Peyer's patch (tissue), 4 donors: ENCODE measurements at regions not wholly inside any gene's neighbourhood (a gene's known extent, or its start where the extent isn't known, plus 50 kb on each side); places are given as distances from the start of the nearest gene placed in this dataset.

Experiments
- CTCF ChIP-seq, 6 experiments: fragments of 450-650 bp in 4 of 6; fragments of 200-600 bp in 2 of 6; sonication (generic) in 1 of 6; IDR thresholded peaks; one replicate each; pipeline ENCODE4 v1.5.1; 2017 to 2019; ENCODE audit warnings: antibody characterized with exemption in 6 of 6, mild to moderate bottlenecking in 3 of 6, moderate library complexity in 1 of 6
- POLR2A ChIP-seq, 2 donors: fragments of 450-650 bp; IDR thresholded peaks; one replicate each; pipeline ENCODE4 v1.5.1; 2017; ENCODE audit warnings: antibody characterized with exemption in 2 of 2, mild to moderate bottlenecking in 2 of 2, moderate library complexity in 2 of 2

DNA sequence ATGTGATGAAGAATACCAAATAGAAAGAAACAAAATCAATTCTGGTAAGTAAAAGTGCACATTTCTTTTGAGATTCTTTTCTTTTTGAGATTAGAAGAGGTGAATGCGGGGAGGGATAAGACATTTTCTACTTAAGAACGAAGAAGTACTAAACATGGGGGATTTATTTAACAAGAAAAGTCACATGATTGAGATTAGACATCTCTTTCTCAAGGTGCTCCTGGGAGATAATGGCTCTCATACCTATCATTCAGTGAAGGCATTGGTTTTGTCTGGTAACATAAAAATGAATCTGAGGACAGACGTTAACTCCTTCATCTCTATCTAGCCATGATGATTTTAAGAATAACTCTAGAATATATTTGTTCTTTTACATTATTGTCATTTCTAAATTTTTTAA, 147.9 kb upstream of the SAMSN1 start:
- TF ChIP-seq POLR2A (IDR thresholded peaks at IDR 0.05) (no peak), CTCF (IDR thresholded peaks at IDR 0.05) (no peak)
